ENCODE measurements at regions not wholly inside any gene's neighbourhood (a gene's known extent, or its start where the extent isn't known, plus 50 kb on each side); places are given as distances from the start of the nearest gene placed in this dataset.

DNA sequence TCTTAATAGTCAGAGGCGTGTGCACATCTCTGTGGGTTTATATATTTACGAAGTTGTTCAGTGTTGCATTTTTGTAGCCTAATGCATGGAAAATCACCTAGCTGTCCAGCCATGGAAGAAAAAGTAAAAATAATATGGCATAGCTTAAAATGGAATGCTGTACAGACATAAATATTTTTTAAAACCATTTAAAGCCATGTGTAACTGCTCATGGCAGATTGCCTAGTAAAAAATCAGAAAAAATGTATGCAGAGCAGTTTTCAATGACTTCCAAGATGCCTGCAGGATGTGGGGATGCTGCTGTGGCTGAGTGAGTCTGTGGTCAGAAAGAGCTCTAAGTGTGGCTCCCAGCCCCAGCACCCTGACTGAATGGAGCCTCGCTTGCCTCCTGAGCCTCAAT, 64.8 kb upstream of the ALKAL2 start:
- Histone ChIP-seq H3K27me3 (ENCODE audit: insufficient read depth in 3 of 3, low read length in 2 of 3) (no peaks in the 10 kb centered on the region), H3K4me1 (no peaks in the 10 kb centered on the region), H3K36me3 (ENCODE audit: insufficient read depth in 1 of 2, low read depth in 1 of 2) (no peaks in the 10 kb centered on the region), H3K4me3 (no peak overlapping the region), H3K27ac (no peak overlapping the region), H3K9me3 (no peaks in the 10 kb centered on the region)
- ATAC-seq, result no peak
- intact Hi-C loops (cut with DNase I), result no loop called here
- no peak for DNase-seq
- WGBS, 3 donors, result 44 to 48% (median 46%) methylated on average over 3 of the region's 3 CpGs
- TF ChIP-seq, protein P1, sequence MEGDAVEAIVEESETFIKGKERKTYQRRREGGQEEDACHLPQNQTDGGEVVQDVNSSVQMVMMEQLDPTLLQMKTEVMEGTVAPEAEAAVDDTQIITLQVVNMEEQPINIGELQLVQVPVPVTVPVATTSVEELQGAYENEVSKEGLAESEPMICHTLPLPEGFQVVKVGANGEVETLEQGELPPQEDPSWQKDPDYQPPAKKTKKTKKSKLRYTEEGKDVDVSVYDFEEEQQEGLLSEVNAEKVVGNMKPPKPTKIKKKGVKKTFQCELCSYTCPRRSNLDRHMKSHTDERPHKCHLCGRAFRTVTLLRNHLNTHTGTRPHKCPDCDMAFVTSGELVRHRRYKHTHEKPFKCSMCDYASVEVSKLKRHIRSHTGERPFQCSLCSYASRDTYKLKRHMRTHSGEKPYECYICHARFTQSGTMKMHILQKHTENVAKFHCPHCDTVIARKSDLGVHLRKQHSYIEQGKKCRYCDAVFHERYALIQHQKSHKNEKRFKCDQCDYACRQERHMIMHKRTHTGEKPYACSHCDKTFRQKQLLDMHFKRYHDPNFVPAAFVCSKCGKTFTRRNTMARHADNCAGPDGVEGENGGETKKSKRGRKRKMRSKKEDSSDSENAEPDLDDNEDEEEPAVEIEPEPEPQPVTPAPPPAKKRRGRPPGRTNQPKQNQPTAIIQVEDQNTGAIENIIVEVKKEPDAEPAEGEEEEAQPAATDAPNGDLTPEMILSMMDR (IDR thresholded peaks at IDR 0.05), result no peak

DNA sequence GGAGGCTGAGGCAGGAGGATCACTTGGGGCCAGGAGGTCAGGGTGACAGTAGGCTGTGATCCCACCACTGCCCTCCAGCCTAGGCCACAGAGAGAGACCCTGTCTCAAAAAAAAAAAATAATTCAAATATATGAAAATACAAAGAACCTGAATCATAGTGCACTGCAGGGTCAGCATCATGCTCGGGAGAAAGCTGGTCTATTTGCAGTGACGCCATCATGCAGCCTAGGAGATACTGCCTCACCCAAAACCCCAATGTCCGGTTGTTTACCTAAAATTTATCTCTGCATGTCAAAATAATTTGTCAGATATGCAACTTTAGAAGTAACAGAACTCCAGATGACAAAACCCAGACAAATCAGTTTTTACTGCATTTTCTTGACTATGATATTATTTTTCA, 61.5 kb upstream of the ALKAL2 start:
- Histone ChIP-seq H3K27me3 (ENCODE audit: insufficient read depth in 3 of 3, low read length in 2 of 3) (no peaks in the 10 kb centered on the region), H3K4me1 (no peaks in the 10 kb centered on the region), H3K36me3 (ENCODE audit: insufficient read depth in 1 of 2, low read depth in 1 of 2) (no peaks in the 10 kb centered on the region), H3K9me3 (no peaks in the 10 kb centered on the region), H3K27ac (no peak overlapping the region), H3K4me3 (no peak overlapping the region)
- TF ChIP-seq, protein P1 (IDR thresholded peaks at IDR 0.05), result no peak
- DNase-seq (no peak), ATAC-seq (no peak)
- WGBS, 3 donors, result 75 to 80% (median 78%) methylated on average over 3 of the region's 3 CpGs
- intact Hi-C loops (cut with DNase I), result no loop called here

DNA sequence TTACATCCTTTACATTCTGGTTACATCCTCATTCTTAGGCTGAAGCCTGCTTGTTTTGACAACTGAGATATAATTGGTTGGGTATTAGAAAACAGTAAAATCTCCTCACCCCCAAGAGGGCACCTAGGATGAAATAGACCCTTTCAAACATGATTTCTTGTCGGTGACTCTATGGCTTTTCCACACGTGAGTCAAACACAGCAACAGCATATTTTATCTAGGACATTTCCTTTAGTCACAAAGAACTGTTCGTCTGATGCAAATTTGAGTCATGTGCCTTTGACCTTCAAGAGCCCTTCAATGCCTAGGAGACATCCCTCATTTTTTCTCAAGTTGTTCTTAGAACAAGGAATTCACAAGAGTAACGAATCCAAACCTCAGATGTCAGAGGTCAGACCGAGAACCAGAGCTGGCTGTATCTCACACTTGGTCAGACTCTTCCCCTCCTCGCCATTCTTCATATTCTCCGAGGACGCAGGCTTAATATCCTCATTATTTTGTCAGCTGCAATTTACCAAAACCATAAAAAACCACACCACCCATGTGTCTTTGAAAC, 60.5 kb upstream of the ALKAL2 start:
- whole genome bisulfite sequencing, 3 donors, result 34 to 35% (median 35%) methylated on average over 8 of the region's 8 CpGs
- no peaks in the 10 kb centered on the region for H3K27me3 ChIP-seq (ENCODE audit: insufficient read depth in 3 of 3, low read length in 2 of 3)

DNA sequence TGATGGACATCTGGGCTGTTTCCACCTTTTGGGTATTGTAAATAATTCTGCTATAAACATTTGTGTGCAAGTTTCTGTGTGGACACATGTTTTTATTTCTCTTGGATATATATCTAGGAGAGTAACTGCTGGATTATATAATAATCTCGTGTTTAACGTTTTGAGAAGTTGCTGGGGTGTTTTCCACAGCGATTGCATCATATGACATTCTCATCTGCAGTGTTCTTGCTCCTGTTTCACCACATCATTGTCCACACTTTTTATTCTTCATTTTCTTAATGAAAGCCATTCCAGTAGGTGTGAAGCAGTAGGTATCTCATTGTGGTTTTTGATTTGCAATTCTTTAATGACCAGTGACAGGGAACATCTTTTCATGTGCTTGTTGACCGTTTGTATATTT, 56.9 kb upstream of the ALKAL2 start:
- Histone ChIP-seq H3K36me3 (ENCODE audit: insufficient read depth in 1 of 2, low read depth in 1 of 2) (no peaks in the 10 kb centered on the region), H3K9me3 (no peaks in the 10 kb centered on the region), H3K4me3 (no peak overlapping the region), H3K27me3 (ENCODE audit: insufficient read depth in 3 of 3, low read length in 2 of 3) (no peaks in the 10 kb centered on the region), H3K27ac (no peak overlapping the region), H3K4me1 (no peaks in the 10 kb centered on the region)
- ATAC-seq (no peak), DNase-seq (no peak)
- 64 to 74% (median 66%) methylated on average over 4 of the region's 4 CpGs for WGBS, 3 donors
- TF ChIP-seq, protein P1 (IDR thresholded peaks at IDR 0.05), result no peak
- intact Hi-C loops (cut with DNase I), result no loop called here

More for the DNA sequence above, 60.5 kb upstream of the ALKAL2 start:
- DNase-seq (no peak), ATAC-seq (no peak)
- H3K27ac ChIP-seq, result no peak overlapping the region
- no peaks in the 10 kb centered on the region for H3K36me3 ChIP-seq (ENCODE audit: insufficient read depth in 1 of 2, low read depth in 1 of 2)
- TF ChIP-seq, protein P1 (IDR thresholded peaks at IDR 0.05), result no peak
- intact Hi-C loops (cut with DNase I), result no loop called here
- H3K4me3 ChIP-seq, result no peak overlapping the region
- no peaks in the 10 kb centered on the region for H3K4me1 ChIP-seq
- H3K9me3 ChIP-seq, result no peaks in the 10 kb centered on the region

DNA sequence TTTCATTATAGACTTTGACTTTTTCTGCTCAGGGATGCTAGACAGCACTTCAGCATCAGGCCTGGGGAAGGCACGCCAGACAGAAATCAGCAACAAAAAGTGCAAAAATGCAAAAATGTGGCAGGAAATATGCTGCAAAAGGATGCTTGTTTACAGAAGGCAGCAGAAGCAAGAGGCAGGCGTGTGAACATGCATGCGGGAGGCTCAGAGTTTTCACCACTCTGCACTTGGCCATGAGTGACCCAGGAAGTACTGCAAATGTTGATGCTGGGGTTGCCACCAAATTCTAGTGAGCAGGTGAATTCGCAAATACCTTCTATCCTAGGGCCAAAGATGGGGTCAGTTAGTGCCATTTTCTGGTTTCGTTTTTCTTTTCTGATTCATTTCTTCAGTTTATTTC, 55.5 kb upstream of the ALKAL2 start:
- Histone ChIP-seq H3K4me1 (no peaks in the 10 kb centered on the region), H3K27ac (no peak overlapping the region), H3K27me3 (ENCODE audit: insufficient read depth in 3 of 3, low read length in 2 of 3) (no peaks in the 10 kb centered on the region), H3K36me3 (ENCODE audit: insufficient read depth in 1 of 2, low read depth in 1 of 2) (no peaks in the 10 kb centered on the region), H3K4me3 (no peak overlapping the region), H3K9me3 (no peaks in the 10 kb centered on the region)
- DNase-seq, result no peak
- 81 to 83% (median 82%) methylated on average over 5 of the region's 5 CpGs for WGBS, 3 donors
- TF ChIP-seq, protein P1 (IDR thresholded peaks at IDR 0.05), result no peak
- ATAC-seq, result no peak
- intact Hi-C loops (cut with DNase I), result no loop called here
